ENCODE measurements at regions not wholly inside any gene's neighbourhood (a gene's known extent, or its start where the extent isn't known, plus 50 kb on each side); places are given as distances from the start of the nearest gene placed in this dataset.

DNA sequence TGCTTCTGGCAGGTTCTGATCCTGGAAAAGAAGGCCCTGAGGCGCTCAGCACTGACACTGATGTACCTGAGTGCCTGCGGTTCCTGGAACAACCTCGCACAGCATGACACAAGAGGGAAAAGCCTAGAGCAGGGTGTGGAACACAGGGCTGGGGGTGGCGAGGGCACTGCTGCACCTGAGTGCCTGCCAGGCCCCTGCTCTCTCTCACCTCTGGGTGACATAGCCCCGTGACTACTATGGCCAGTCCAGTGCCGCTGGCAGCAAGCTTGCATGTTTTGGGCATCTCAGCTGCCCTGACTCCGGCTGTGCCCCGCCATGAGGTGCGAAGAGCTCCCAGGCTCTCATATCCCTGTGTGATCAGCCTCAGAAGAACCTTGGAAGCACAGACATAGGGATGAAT is 825.2 kb upstream of the SALL3 start:
- DNase-seq (ENCODE audit: extremely low spot score) = no peak
- TF ChIP-seq CTCF (IDR thresholded peaks at IDR 0.05; ENCODE audit: control extremely low read depth, extremely low read depth, low read depth, missing control alignments) = no peak
- ChIA-PET CTCF (interaction anchor here (1.4 to 1.6 kb wide), 2 partner anchors 9 to 14 kb away, joined by 3 to 4 read pairs; no protein-coding TSS in a partner anchor), POLR2A (no interaction called here)

DNA sequence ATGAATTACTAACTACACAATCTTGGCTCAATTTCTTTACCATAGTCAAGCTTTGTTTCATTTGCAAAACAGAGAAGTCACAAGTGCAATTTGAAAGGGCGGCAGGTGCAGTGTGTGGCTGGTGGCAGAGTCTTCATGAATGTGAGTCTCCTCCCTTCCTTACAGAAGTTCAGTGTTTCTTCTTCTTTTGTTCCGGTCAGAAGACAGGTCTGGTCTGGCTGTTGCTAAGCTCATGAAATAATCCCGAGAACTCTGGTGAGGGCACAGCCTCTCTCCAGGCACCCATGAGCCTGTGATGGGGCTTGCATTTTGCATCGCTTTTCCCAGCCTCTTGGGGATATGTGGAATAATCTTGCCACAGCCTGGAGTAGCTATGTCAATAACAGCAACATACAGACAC is 824.8 kb upstream of the SALL3 start:
- POLR2A ChIA-PET = no interaction called here
- CTCF ChIA-PET = interaction anchor here (1.4 to 1.6 kb wide), 3 partner anchors 9 to 19 kb away, joined by 3 to 4 read pairs (median 3); no protein-coding TSS in a partner anchor
- DNase-seq (ENCODE audit: extremely low spot score) = no peak
- TF ChIP-seq CTCF (IDR thresholded peaks at IDR 0.05; ENCODE audit: control extremely low read depth, extremely low read depth, low read depth, missing control alignments) = no peak

DNA sequence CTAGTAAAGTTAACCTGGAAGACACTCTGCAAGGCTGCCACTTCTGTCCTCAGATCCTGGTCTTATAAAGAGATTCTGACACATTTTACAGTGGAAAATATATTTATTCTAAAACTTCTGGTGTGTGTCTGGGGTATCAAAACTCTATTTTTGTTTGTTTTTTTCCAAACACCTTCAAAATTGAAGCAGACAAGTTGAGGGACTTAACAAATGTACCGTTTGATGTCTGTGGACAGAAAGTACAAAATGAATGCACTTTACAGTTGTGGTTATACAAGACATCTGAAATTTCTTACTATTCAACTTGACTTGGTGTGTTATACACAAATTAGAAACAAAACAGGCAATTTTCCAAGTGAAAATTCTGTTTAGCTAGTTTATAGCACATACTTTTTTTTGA is 823.2 kb upstream of the SALL3 start:
- DNase-seq (ENCODE audit: extremely low spot score) = no peak
- no peak for TF ChIP-seq CTCF (IDR thresholded peaks at IDR 0.05; ENCODE audit: control extremely low read depth, extremely low read depth, low read depth, missing control alignments)
- POLR2A ChIA-PET = no interaction called here
- CTCF ChIA-PET = no interaction called here

- POLR2A ChIA-PET = no interaction called here
- CTCF ChIA-PET = no interaction called here
- DNase-seq (ENCODE audit: extremely low spot score) = no peak
- TF ChIP-seq CTCF (IDR thresholded peaks at IDR 0.05; ENCODE audit: control extremely low read depth, extremely low read depth, low read depth, missing control alignments) = no peak
These were observed 820.7 kb upstream of the SALL3 start for GRCh38 chr18:78158943-78159342.

DNA sequence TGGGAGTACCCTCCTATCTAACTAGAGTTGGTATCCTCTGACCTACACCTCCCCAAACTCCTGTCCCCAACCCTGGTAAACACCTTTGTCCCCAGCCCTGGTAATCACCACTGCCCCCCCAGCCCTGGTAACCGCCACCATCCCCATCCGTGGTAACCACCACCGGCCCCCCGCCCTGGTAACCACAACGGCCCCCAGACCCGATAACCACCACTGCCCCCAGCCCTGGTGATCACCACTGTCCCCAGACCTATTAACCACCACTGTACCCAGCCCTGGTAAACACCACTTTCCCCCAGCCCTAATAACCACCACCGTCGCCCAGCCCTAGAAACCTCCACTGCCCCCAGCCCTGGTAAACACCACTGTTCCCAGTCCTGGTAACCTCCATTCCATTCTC is 820.2 kb upstream of the SALL3 start:
- POLR2A ChIA-PET = no interaction called here
- CTCF ChIA-PET = no interaction called here
- TF ChIP-seq CTCF (IDR thresholded peaks at IDR 0.05; ENCODE audit: control extremely low read depth, extremely low read depth, low read depth, missing control alignments) = no peak
- no peak for DNase-seq (ENCODE audit: extremely low spot score)

GRCh38 chr18:78160961-78161656 is 818.5 kb upstream of the SALL3 start:
- POLR2A ChIA-PET = no interaction called here
- TF ChIP-seq CTCF (IDR thresholded peaks at IDR 0.05; ENCODE audit: control extremely low read depth, extremely low read depth, low read depth, missing control alignments) = no peak
- DNase-seq (ENCODE audit: extremely low spot score) = no peak
- CTCF ChIA-PET = no interaction called here

All from GM10248 (cell line).